Kidney (tissue), 10 donors: ENCODE measurements at regions not wholly inside any gene's neighbourhood (a gene's known extent, or its start where the extent isn't known, plus 50 kb on each side); places are given as distances from the start of the nearest gene placed in this dataset.
"Not testable (repeated sequence)": the region's sequence is repeated elsewhere in the genome, so short reads cannot be mapped to it uniquely, and the experiment has no call there.

Source experiments
- DNase-seq, 5 donors: peaks; one replicate each; pipeline ENCODE4 v3.0.0-alpha.2; 2013 to 2020
- FAIRE-seq: peaks from 2 replicates; lab custom pipeline; 2012; peaks lifted over from hg19 to GRCh38; lab: Jason Lieb, UNC
- H3K27ac ChIP-seq, 2 donors: one replicate each; pipeline ENCODE4 v1.7.0; 2013; ENCODE audit warnings: low read depth in 2 of 2, low read length in 2 of 2, inconsistent platforms in 1 of 2
- H3K27me3 ChIP-seq: one replicate; pipeline ENCODE4 v1.7.1; 2013; ENCODE audit warnings: low read length, inconsistent platforms; ENCODE audit not compliant: control insufficient read depth, insufficient read depth
- H3K36me3 ChIP-seq, 3 donors: one replicate each; pipeline versions ENCODE4 v1.7.0 to v1.7.1; 2013; ENCODE audit warnings: low read length in 3 of 3, control low read depth in 1 of 3, inconsistent platforms in 1 of 3; ENCODE audit not compliant: insufficient read depth in 3 of 3, control insufficient read depth in 2 of 3
- H3K4me1 ChIP-seq, 3 donors: one replicate each; pipeline versions ENCODE4 v1.7.0 to v1.7.1; 2013; ENCODE audit warnings: low read length in 3 of 3, inconsistent platforms in 1 of 3, low read depth in 1 of 3; ENCODE audit not compliant: control insufficient read depth in 2 of 3, insufficient read depth in 2 of 3
- H3K4me3 ChIP-seq, 3 donors: one replicate each; pipeline versions ENCODE4 v1.7.0 to v1.8.1; 2013; ENCODE audit warnings: low read length in 3 of 3, control low read depth in 1 of 3, inconsistent platforms in 1 of 3
- H3K9ac ChIP-seq, 3 donors: one replicate each; pipeline versions ENCODE4 v1.7.0 to v1.7.1; 2013; ENCODE audit warnings: low read length in 3 of 3, control low read depth in 1 of 3, inconsistent platforms in 1 of 3
- H3K9me3 ChIP-seq, 3 donors: one replicate each; pipeline versions ENCODE4 v1.7.0 to v1.7.1; 2013; ENCODE audit warnings: low read length in 3 of 3, control low read depth in 1 of 3, inconsistent platforms in 1 of 3; ENCODE audit not compliant: control insufficient read depth in 2 of 3, insufficient read depth in 1 of 3
- intact Hi-C: fragments of 100-400 bp; cut with DNase I; formaldehyde crosslinking; loops from one replicate; pipeline ENCODE4 v1.11.1; 2022
- donor health status: control.
- donor health status: control.
- donor health status: DM: yes; HTN: yes; CAD: no.
- donor health status: Normal renal cell carcinoma (clear cell type).

- H3K4me1 ChIP-seq, H3K27ac ChIP-seq, FAIRE-seq, H3K36me3 ChIP-seq, intact Hi-C loops, H3K9me3 ChIP-seq, H3K4me3 ChIP-seq, H3K9ac ChIP-seq, H3K27me3 ChIP-seq: not testable (repeated sequence)
- DNase-seq, result peak in 1 of 5 donors; percentile 59
Observed at GRCh38 chr1:143424491-143425032, 547.2 kb downstream of the FAM72C start.

- H3K4me3 ChIP-seq, intact Hi-C loops: not testable (repeated sequence)
Observed at GRCh38 chr1:143423832-143424231, 548.0 kb downstream of the FAM72C start.

GRCh38 chr1:143421290-143421689, 550.5 kb downstream of the FAM72C start:
- H3K9ac ChIP-seq, H3K9me3 ChIP-seq, FAIRE-seq, DNase-seq, H3K36me3 ChIP-seq, intact Hi-C loops, H3K27ac ChIP-seq, H3K27me3 ChIP-seq, H3K4me1 ChIP-seq, H3K4me3 ChIP-seq: not testable (repeated sequence)

More at GRCh38 chr1:143423832-143424231, 548.0 kb downstream of the FAM72C start:
- not testable (repeated sequence) for H3K36me3 ChIP-seq, FAIRE-seq, H3K27me3 ChIP-seq, H3K9ac ChIP-seq, H3K27ac ChIP-seq, H3K4me1 ChIP-seq, H3K9me3 ChIP-seq
- DNase-seq, result peak in 1 of 5 donors; percentile 41
